K562 (cell line): ENCODE measurements at regions not wholly inside any gene's neighbourhood (a gene's known extent, or its start where the extent isn't known, plus 50 kb on each side); places are given as distances from the start of the nearest gene placed in this dataset.

Experiments used
- ATAC-seq: fragments of 200-7000 bp; cut with Tn5 transposase; 3 replicates; pipeline ENCODE4 v1.9.1; 2020; ENCODE audit warnings: moderate library complexity
- BruUV-seq: library from RNA; stranded (reverse); fragments of 400-500 nt; replicated peaks from 2 replicates; lab custom pipeline; 2021; lab: Mats Ljungman, UMichigan
- CTCF ChIA-PET: fragments of 300-600 bp; formaldehyde crosslinking; extraction: SDS; loops from one replicate; lab custom pipeline; 2021; ENCODE audit warnings: low intra/inter-chr PET ratio; lab: Yijun Ruan, JAX
- POLR2A ChIA-PET: fragments of 300-600, 350-650 bp; sonication (Branson Sonifier 250); formaldehyde crosslinking; extraction: SDS; loops from one replicate; lab custom pipeline; 2021; ENCODE audit warnings: antibody characterized with exemption, inconsistent platforms; lab: Yijun Ruan, JAX
- DNase-seq, 4 experiments: peaks; one replicate each; pipeline versions ENCODE4 v3.0.0 to v3.0.0-alpha.2; 2011 to 2018; ENCODE audit warnings: low spot score in 3 of 4, mixed read lengths in 3 of 4; ENCODE audit errors: extremely low read depth in 1 of 4
- FAIRE-seq: peaks from 2 replicates; lab custom pipeline; 2011; peaks lifted over from hg19 to GRCh38; lab: Jason Lieb, UNC
- H2AFZ ChIP-seq: 2 replicates; pipeline ENCODE4 v1.6.0; 2011; ENCODE audit warnings: low read depth, low read length, control low read depth, inconsistent platforms
- H3K27ac ChIP-seq: fragments of 200-600 bp; 3 replicates; pipeline ENCODE4 v1.8.0; 2011; ENCODE audit warnings: low read depth, mild to moderate bottlenecking, control low read depth, inconsistent platforms, low read length, moderate library complexity, mixed read lengths; ENCODE audit errors: extremely low read depth
- H3K27me3 ChIP-seq, 2 experiments: fragments of 300-600 bp in 1 of 2; 2 replicates in 1 of 2; 3 replicates in 1 of 2; pipeline versions ENCODE4 v1.6.0 to v1.8.0; 2011; ENCODE audit warnings: inconsistent platforms in 2 of 2, low read length in 2 of 2, mild to moderate bottlenecking in 1 of 2, mixed read lengths in 1 of 2, moderate library complexity in 1 of 2; ENCODE audit not compliant: control insufficient read depth in 2 of 2, insufficient read depth in 2 of 2
- H3K36me3 ChIP-seq: fragments of 300-600 bp; 3 replicates; pipeline ENCODE4 v1.8.0; 2011; ENCODE audit warnings: mild to moderate bottlenecking, low read length, inconsistent platforms; ENCODE audit not compliant: control insufficient read depth, insufficient read depth
- H3K4me1 ChIP-seq, 2 experiments: fragments of 200-600 bp in 1 of 2; replicated peaks in 1 of 2; 2 replicates in 1 of 2; 3 replicates in 1 of 2; pipeline versions ENCODE4 v1.5.1 to v1.8.0; 2011; ENCODE audit warnings: inconsistent platforms in 2 of 2, low read length in 2 of 2, mild to moderate bottlenecking in 1 of 2, mixed read lengths in 1 of 2, moderate library complexity in 1 of 2; ENCODE audit not compliant: control insufficient read depth in 2 of 2, insufficient read depth in 2 of 2
- H3K4me2 ChIP-seq: 2 replicates; pipeline ENCODE4 v1.6.1; 2011; ENCODE audit warnings: low read length, control low read depth, inconsistent platforms, mixed read lengths; ENCODE audit not compliant: insufficient read depth
- H3K4me3 ChIP-seq: fragments of 200-600 bp; sonication (generic), shearing (Covaris generic); 2 replicates; pipeline ENCODE4 v1.5.1; 2016; ENCODE audit warnings: control low read depth, inconsistent platforms
- H3K79me2 ChIP-seq: fragments of 200-600 bp; 3 replicates; pipeline ENCODE4 v1.8.0; 2011; ENCODE audit warnings: low read length, inconsistent platforms; ENCODE audit not compliant: control insufficient read depth, insufficient read depth
- H3K9ac ChIP-seq, 2 experiments: 2 replicates each; pipeline versions ENCODE4 v1.6.0 to v1.6.1; 2011; ENCODE audit warnings: low read depth in 2 of 2, low read length in 2 of 2, control low read depth in 1 of 2, inconsistent platforms in 1 of 2, mild to moderate bottlenecking in 1 of 2, mixed read lengths in 1 of 2; ENCODE audit not compliant: insufficient read depth in 1 of 2
- H3K9me1 ChIP-seq: one replicate; pipeline ENCODE4 v1.6.0; 2011; ENCODE audit warnings: inconsistent platforms, mild to moderate bottlenecking, low read length, moderate library complexity; ENCODE audit not compliant: control insufficient read depth, insufficient read depth
- H3K9me3 ChIP-seq: replicated peaks from 2 replicates; pipeline ENCODE4 v1.5.1; 2011; ENCODE audit warnings: low read depth, low read length, inconsistent platforms; ENCODE audit not compliant: control insufficient read depth, insufficient read depth
- H4K20me1 ChIP-seq: replicated peaks from 2 replicates; pipeline ENCODE4 v1.6.1; 2011; ENCODE audit warnings: low read length, inconsistent platforms, mixed read lengths; ENCODE audit not compliant: control insufficient read depth, insufficient read depth
- ERF ChIP-seq: fragments of 450-650 bp; formaldehyde crosslinking; IDR thresholded peaks from 2 replicates; pipeline ENCODE4 v1.4.0; 2020; ENCODE audit warnings: mild to moderate bottlenecking, mixed read lengths
- GTF3C2 ChIP-seq: IDR thresholded peaks from 3 replicates; pipeline ENCODE4 v1.6.1; 2011; ENCODE audit warnings: borderline replicate concordance, mild to moderate bottlenecking, moderate library complexity; ENCODE audit not compliant: insufficient read length; ENCODE audit errors: extremely low read depth
- HMG20B ChIP-seq: fragments of 250-450 bp; sonication (Bioruptor Pico); IDR thresholded peaks from 2 replicates; pipeline ENCODE4 v1.5.0; 2021; ENCODE audit warnings: mild to moderate bottlenecking
- KLF6 ChIP-seq: fragments of 250-450 bp; sonication (Bioruptor Pico); IDR thresholded peaks from 2 replicates; pipeline ENCODE4 v1.4.0; 2020; ENCODE audit warnings: mild to moderate bottlenecking, moderate library complexity, borderline replicate concordance
- MBD1 ChIP-seq: fragments of 250-450 bp; sonication (Bioruptor Pico); IDR thresholded peaks from 2 replicates; pipeline ENCODE4 v1.8.0; 2022; ENCODE audit warnings: inconsistent platforms
- MCM3 ChIP-seq: fragments of 450-650 bp; IDR thresholded peaks from 2 replicates; pipeline ENCODE4 v1.6.1; 2016
- MEF2A ChIP-seq: IDR thresholded peaks from 2 replicates; pipeline ENCODE4 v1.6.1; 2011; ENCODE audit warnings: low read depth, mild to moderate bottlenecking, low read length, moderate library complexity; ENCODE audit not compliant: control insufficient read depth
- POLR3G ChIP-seq: IDR thresholded peaks from 2 replicates; pipeline ENCODE4 v1.6.1; 2011; ENCODE audit not compliant: insufficient read length, insufficient replicate concordance; ENCODE audit errors: extremely low read depth
- PTRF ChIP-seq: fragments of 450-650 bp; IDR thresholded peaks from 2 replicates; pipeline ENCODE4 v1.6.1; 2016; ENCODE audit warnings: mild to moderate bottlenecking, missing genetic modification characterization, missing compliant biosample characterization
- SRSF3 ChIP-seq: fragments of 200-400 bp; formaldehyde crosslinking; IDR thresholded peaks from 2 replicates; pipeline ENCODE4 v1.6.1; 2016; ENCODE audit warnings: mild to moderate bottlenecking, low read length, moderate library complexity; ENCODE audit not compliant: insufficient read depth
- ZNF140 ChIP-seq: fragments of 250-450 bp; sonication (Bioruptor Pico); IDR thresholded peaks from 2 replicates; pipeline ENCODE4 v1.8.0; 2021; ENCODE audit warnings: moderate library complexity, mild to moderate bottlenecking, inconsistent platforms
- ZNF398 ChIP-seq: fragments of 250-450 bp; sonication (Bioruptor Pico); IDR thresholded peaks from 2 replicates; pipeline ENCODE4 v1.8.0; 2021; ENCODE audit warnings: moderate library complexity, mild to moderate bottlenecking, inconsistent platforms
- ZNF592 ChIP-seq: fragments of 450-650 bp; IDR thresholded peaks from 2 replicates; pipeline ENCODE4 v1.6.1; 2017; ENCODE audit warnings: antibody characterized with exemption, mild to moderate bottlenecking
- WGBS: fragments of 100-300 bp; shearing (Covaris generic); methylation state at CpG from one replicate; pipeline ENCODE4 v1.1.6; 2016; ENCODE audit warnings: low coverage, mixed read lengths; ENCODE audit not compliant: insufficient coverage; ENCODE audit errors: missing lambda C conversion rate; 5-methylcytosine and 5-hydroxymethylcytosine counted together
- in situ Hi-C: fragments of 300-500 bp; cut with MboI; formaldehyde crosslinking; loops from 4 replicates; pipeline ENCODE4 v1.15.0; 2018; ENCODE audit warnings: inconsistent platforms, mixed read lengths
- intact Hi-C: fragments of 100-400 bp; cut with micrococcal nuclease; formaldehyde crosslinking; loops from 2 replicates; pipeline ENCODE4 v1.14.2; 2022

GRCh38 chr10:47101196-47101595, 190.0 kb downstream of the PTPN20 start:
- ChIA-PET CTCF (no interaction called here), POLR2A (no interaction called here)
- peaks cover 2 to 14% of the 10 kb centered on the region in 2 experiments; a peak in 2 of 5 replicates for H3K27me3 ChIP-seq
- DNase-seq: no peak
- ATAC-seq: no peak
- BruUV-seq: no TSS peak
- H4K20me1 ChIP-seq: no peaks in the 10 kb centered on the region
- H3K9ac ChIP-seq: no peak overlapping the region
- H3K4me2 ChIP-seq: no peak overlapping the region
- no peak overlapping the region for H3K4me3 ChIP-seq
- no peak for FAIRE-seq
- no peaks in the 10 kb centered on the region for H3K4me1 ChIP-seq
- H3K9me3 ChIP-seq: no peaks in the 10 kb centered on the region
- no peaks in the 10 kb centered on the region for H3K36me3 ChIP-seq
- intact Hi-C loops: no loop called here
- in situ Hi-C loops: no loop called here
- 1% methylated on average over 5 of the region's 5 CpGs for WGBS
- no peaks in the 10 kb centered on the region for H3K79me2 ChIP-seq
- no peaks in the 10 kb centered on the region for H3K9me1 ChIP-seq
- H2AFZ ChIP-seq: no peak overlapping the region
- H3K27ac ChIP-seq: no peak overlapping the region
- TF ChIP-seq GTF3C2 (no peak), HMG20B (CRISPR knock-in tag) (no peak), ZNF592 (no peak), POLR3G (no peak), ERF (CRISPR knock-in tag) (no peak), KLF6 (no peak), ZNF140 (no peak), MCM3 (no peak), MEF2A (no peak), PTRF (no peak), ZNF398 (no peak), MBD1 (no peak), SRSF3 (no peak)
